ENCODE measurements at regions not wholly inside any gene's neighbourhood (a gene's known extent, or its start where the extent isn't known, plus 50 kb on each side); places are given as distances from the start of the nearest gene placed in this dataset.

DNA sequence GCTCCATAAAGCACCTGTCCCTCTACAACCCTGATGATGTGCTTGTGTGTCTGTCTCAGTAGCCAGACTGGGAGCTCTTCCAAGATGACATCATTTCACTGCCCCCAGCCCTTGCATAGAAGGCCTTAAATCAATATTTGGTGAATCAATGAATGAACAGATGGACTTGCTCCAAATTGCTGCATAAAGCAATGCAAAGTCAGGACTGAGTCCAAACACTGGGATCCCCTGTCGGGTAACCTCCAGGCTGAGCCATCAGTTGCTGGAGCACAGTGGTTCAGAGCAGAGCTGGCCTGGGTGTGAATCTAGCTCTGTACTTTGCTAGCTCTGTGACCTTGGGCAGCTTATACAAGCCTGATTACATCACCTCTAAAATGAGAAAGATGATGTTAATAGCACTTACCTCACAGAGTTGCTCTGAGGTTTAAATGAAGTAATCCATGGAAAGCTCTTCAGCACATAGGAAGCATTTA lies 120.3 kb upstream of the VASH1 start:
- Histone ChIP-seq H3K36me3 (ENCODE audit: control insufficient read depth, insufficient read depth, low read length) (no peaks in the 10 kb centered on the region), H3K4me1 (ENCODE audit: control insufficient read depth, insufficient read depth, low read length, poor library complexity, severe bottlenecking) (no peaks in the 10 kb centered on the region), H3K9me3 (ENCODE audit: control insufficient read depth in 2 of 2, low read length in 2 of 2) (peaks cover 0 to 2% of the 10 kb centered on the region in 2 experiments), H3K27ac (ENCODE audit: insufficient read depth, low read length, poor library complexity, severe bottlenecking) (no peak overlapping the region), H3K4me3 (ENCODE audit: low read depth, low read length) (no peak overlapping the region), H3K27me3 (ENCODE audit: control insufficient read depth, insufficient read depth, low read length) (no peaks in the 10 kb centered on the region)
- Mint-ChIP-seq H3K27ac (no peak overlapping the region), H3K4me3 (no peak overlapping the region), H3K4me1 (no peaks in the 10 kb centered on the region), H3K9me3 (peaks cover 0 to 2% (median 0%) of the 10 kb centered on the region in 7 donors), H3K36me3 (no peaks in the 10 kb centered on the region), H3K27me3 (peaks cover 14% of the 10 kb centered on the region)
- ATAC-seq (ENCODE audit: low read depth in 2 of 2): no peak
- no peak for DNase-seq

DNA sequence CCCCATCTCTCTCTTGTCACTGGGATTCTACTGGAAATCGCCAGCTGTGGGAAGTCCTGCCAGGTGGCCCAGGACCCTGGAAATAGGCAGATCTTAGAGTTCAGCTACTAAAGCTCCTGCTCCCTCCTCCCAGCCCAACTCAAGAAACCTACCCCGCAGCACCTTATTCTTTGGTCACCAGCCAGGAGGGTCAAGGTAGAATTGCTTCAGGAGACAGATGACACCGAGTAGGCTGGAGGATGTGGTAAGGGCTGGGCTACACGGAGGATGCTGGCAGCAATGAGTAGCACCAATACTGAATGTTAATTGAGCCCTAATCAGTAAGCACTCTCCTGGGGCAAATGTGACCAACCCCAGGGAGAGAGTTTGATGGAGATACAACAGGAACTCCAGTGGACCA lies 119.7 kb upstream of the VASH1 start:
- no peaks in the 10 kb centered on the region for H3K4me1 ChIP-seq (ENCODE audit: control insufficient read depth, insufficient read depth, low read length, poor library complexity, severe bottlenecking)
- no peak overlapping the region for H3K27ac ChIP-seq (ENCODE audit: insufficient read depth, low read length, poor library complexity, severe bottlenecking)
- H3K27me3 ChIP-seq (ENCODE audit: control insufficient read depth, insufficient read depth, low read length): no peaks in the 10 kb centered on the region
- Mint-ChIP-seq H3K9me3 (peaks cover 0 to under 1% (median 0%) of the 10 kb centered on the region in 7 donors), H3K4me1 (no peaks in the 10 kb centered on the region), H3K27me3 (peaks cover 14% of the 10 kb centered on the region), H3K27ac (no peak overlapping the region), H3K4me3 (no peak overlapping the region), H3K36me3 (no peaks in the 10 kb centered on the region)
- no peak overlapping the region for H3K4me3 ChIP-seq (ENCODE audit: low read depth, low read length)
- no peak for DNase-seq
- no peak for ATAC-seq (ENCODE audit: low read depth in 2 of 2)
- no peaks in the 10 kb centered on the region for H3K36me3 ChIP-seq (ENCODE audit: control insufficient read depth, insufficient read depth, low read length)
- H3K9me3 ChIP-seq (ENCODE audit: control insufficient read depth in 2 of 2, low read length in 2 of 2): peaks cover 0 to 1% of the 10 kb centered on the region in 2 experiments

DNA sequence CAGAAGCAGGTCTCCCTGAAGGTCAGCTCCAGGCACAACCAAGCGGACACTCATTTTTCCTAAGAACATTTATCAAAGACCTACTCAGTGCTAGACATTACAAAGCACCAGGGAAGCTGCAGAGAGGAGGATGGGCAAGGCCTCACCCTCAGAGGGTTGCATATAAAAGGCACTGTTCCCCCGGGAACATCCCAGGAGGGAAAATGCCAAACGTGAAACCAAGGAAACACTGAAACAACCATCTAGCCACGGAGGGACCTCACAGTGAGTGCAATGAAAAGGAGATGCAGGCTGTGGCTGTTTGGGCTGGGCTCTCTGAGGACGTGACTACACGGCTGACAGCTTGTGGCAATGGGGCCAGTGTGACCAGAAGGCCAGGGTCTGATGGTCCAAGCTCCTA lies 117.4 kb upstream of the VASH1 start:
- Mint-ChIP-seq H3K4me1 (no peaks in the 10 kb centered on the region), H3K36me3 (no peaks in the 10 kb centered on the region), H3K9me3 (no peaks in the 10 kb centered on the region), H3K27me3 (peaks cover 20% of the 10 kb centered on the region), H3K4me3 (no peak overlapping the region), H3K27ac (no peak overlapping the region)
- H3K27ac ChIP-seq (ENCODE audit: insufficient read depth, low read length, poor library complexity, severe bottlenecking): no peak overlapping the region
- DNase-seq (no peak), ATAC-seq (ENCODE audit: low read depth in 2 of 2) (no peak)
- no peak overlapping the region for H3K4me3 ChIP-seq (ENCODE audit: low read depth, low read length)
- no peaks in the 10 kb centered on the region for H3K36me3 ChIP-seq (ENCODE audit: control insufficient read depth, insufficient read depth, low read length)
- H3K27me3 ChIP-seq (ENCODE audit: control insufficient read depth, insufficient read depth, low read length): no peaks in the 10 kb centered on the region
- H3K9me3 ChIP-seq (ENCODE audit: control insufficient read depth in 2 of 2, low read length in 2 of 2): no peaks in the 10 kb centered on the region
- H3K4me1 ChIP-seq (ENCODE audit: control insufficient read depth, insufficient read depth, low read length, poor library complexity, severe bottlenecking): no peaks in the 10 kb centered on the region

DNA sequence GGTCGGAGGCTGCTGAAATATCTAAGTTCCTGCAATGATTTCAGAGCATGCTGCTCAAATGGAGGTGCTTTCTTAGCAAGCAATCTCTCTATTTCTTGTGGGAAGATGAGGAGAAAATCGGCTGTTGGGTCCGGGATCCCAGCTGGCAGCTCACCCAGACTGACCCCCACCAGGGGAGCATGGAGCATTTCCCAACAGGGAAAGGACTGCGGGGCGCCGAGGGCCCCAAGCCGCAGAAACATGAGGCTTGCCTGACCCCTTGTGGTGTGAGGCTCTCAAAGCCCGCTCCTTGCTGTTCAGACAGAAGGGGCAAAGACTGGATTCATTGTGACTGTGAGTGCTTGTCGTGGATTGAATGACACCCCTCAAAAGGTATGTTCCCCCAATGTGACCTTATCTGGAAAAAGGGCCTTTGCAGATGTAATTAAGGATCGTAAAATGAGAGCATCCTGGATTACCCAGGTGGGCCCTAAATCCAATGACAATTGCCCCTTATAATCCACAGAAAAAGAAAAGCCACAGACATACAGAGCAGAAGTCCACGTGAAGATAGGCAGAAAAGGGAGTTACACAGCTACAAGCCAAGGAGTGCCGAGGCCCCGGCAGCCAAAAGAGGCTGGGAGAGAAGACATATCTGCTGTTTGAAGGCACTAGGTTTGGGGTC lies 116.3 kb upstream of the VASH1 start:
- ATAC-seq (ENCODE audit: low read depth in 2 of 2): no peak
- no peaks in the 10 kb centered on the region for H3K36me3 ChIP-seq (ENCODE audit: control insufficient read depth, insufficient read depth, low read length)
- H3K4me3 Mint-ChIP-seq: no peak overlapping the region
- no peaks in the 10 kb centered on the region for H3K4me1 ChIP-seq (ENCODE audit: control insufficient read depth, insufficient read depth, low read length, poor library complexity, severe bottlenecking)
- H3K4me1 Mint-ChIP-seq: no peaks in the 10 kb centered on the region
- no peak overlapping the region for H3K27ac Mint-ChIP-seq
- no peaks in the 10 kb centered on the region for H3K27me3 ChIP-seq (ENCODE audit: control insufficient read depth, insufficient read depth, low read length)
- DNase-seq: peak in 1 of 3 donors; percentile 2
- H3K36me3 Mint-ChIP-seq: no peaks in the 10 kb centered on the region
- H3K9me3 Mint-ChIP-seq: no peaks in the 10 kb centered on the region
- no peaks in the 10 kb centered on the region for H3K9me3 ChIP-seq (ENCODE audit: control insufficient read depth in 2 of 2, low read length in 2 of 2)
- H3K27me3 Mint-ChIP-seq: peaks cover 25% of the 10 kb centered on the region
- H3K4me3 ChIP-seq (ENCODE audit: low read depth, low read length): no peak overlapping the region
- no peak overlapping the region for H3K27ac ChIP-seq (ENCODE audit: insufficient read depth, low read length, poor library complexity, severe bottlenecking)

DNA sequence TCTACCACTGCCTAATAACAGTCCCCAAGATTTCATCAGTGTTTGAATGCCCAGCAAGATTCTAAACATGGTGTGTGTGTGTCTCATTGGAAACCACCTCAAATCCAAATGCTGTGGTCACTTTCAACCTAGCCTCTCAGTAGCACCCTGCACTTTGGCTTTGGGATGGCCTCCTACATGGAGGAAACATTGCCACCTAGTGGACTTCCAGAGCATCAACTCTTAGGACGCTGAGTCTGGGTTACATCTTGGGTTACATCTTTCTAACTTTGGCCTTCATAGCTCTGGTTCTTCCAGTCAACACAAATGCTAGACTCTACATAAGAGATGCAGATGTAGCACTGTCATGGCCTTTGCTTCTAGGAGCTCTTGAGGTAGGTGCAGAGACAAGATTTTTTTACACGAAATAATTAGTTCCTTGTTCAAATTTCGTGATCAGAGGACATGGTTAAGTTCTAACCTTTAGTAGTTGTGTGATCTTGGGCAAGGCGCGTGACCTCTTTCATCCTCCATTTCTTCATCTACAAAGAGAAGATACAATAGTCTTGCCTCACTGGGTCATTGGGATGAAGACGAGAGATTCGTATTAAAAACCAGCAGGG lies 113.5 kb upstream of the VASH1 start:
- Mint-ChIP-seq H3K4me3 (no peak overlapping the region), H3K27ac (no peak overlapping the region), H3K27me3 (peaks cover 16% of the 10 kb centered on the region), H3K9me3 (no peaks in the 10 kb centered on the region), H3K4me1 (no peaks in the 10 kb centered on the region), H3K36me3 (no peaks in the 10 kb centered on the region)
- no peak for ATAC-seq (ENCODE audit: low read depth in 2 of 2)
- H3K36me3 ChIP-seq (ENCODE audit: control insufficient read depth, insufficient read depth, low read length): no peaks in the 10 kb centered on the region
- H3K9me3 ChIP-seq (ENCODE audit: control insufficient read depth in 2 of 2, low read length in 2 of 2): no peaks in the 10 kb centered on the region
- no peaks in the 10 kb centered on the region for H3K4me1 ChIP-seq (ENCODE audit: control insufficient read depth, insufficient read depth, low read length, poor library complexity, severe bottlenecking)
- H3K27ac ChIP-seq (ENCODE audit: insufficient read depth, low read length, poor library complexity, severe bottlenecking): no peak overlapping the region
- no peaks in the 10 kb centered on the region for H3K27me3 ChIP-seq (ENCODE audit: control insufficient read depth, insufficient read depth, low read length)
- peak in 2 of 3 donors; percentile 13 to 48 for DNase-seq
- H3K4me3 ChIP-seq (ENCODE audit: low read depth, low read length): no peak overlapping the region

DNA sequence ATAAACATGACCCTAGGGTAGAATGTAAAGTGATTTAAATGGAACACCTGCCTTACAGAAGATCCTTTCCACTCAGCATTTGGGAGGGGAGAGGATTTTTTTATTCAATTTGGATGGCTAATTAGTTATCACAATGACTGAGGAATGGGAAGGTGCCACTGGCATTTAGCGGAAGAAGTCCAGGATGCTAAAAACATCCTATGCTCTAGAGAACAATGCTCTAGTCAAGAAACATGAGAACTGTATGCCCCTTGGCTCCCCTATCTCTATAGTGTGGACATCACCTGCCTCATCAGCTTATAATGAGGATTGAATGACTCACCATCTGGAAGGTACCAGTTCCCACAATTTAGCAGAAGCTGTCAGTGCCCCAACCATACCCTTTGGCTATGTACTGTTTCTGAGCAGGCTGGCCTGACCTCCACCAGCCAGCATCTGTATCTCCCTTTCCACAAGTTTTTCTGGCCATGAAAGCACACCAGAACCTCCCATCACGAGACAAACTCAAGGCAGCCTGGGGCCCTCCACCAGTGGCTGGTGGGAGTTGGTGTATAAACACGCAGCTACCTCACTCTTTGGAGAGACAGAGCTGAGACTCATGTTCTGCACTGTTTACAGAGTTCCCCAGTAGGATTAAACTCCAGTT lies 109.7 kb upstream of the VASH1 start:
- H3K27ac ChIP-seq (ENCODE audit: insufficient read depth, low read length, poor library complexity, severe bottlenecking): no peak overlapping the region
- H3K27me3 ChIP-seq (ENCODE audit: control insufficient read depth, insufficient read depth, low read length): no peaks in the 10 kb centered on the region
- no peak overlapping the region for H3K27ac Mint-ChIP-seq
- H3K9me3 ChIP-seq (ENCODE audit: control insufficient read depth in 2 of 2, low read length in 2 of 2): no peaks in the 10 kb centered on the region
- H3K36me3 Mint-ChIP-seq: no peaks in the 10 kb centered on the region
- H3K4me1 ChIP-seq (ENCODE audit: control insufficient read depth, insufficient read depth, low read length, poor library complexity, severe bottlenecking): no peaks in the 10 kb centered on the region
- H3K9me3 Mint-ChIP-seq: no peaks in the 10 kb centered on the region
- H3K4me1 Mint-ChIP-seq: no peaks in the 10 kb centered on the region
- peaks cover 11% of the 10 kb centered on the region for H3K27me3 Mint-ChIP-seq
- H3K4me3 ChIP-seq (ENCODE audit: low read depth, low read length): no peak overlapping the region
- DNase-seq: no peak
- H3K4me3 Mint-ChIP-seq: no peak overlapping the region
- no peak for ATAC-seq (ENCODE audit: low read depth in 2 of 2)
- no peaks in the 10 kb centered on the region for H3K36me3 ChIP-seq (ENCODE audit: control insufficient read depth, insufficient read depth, low read length)

DNA sequence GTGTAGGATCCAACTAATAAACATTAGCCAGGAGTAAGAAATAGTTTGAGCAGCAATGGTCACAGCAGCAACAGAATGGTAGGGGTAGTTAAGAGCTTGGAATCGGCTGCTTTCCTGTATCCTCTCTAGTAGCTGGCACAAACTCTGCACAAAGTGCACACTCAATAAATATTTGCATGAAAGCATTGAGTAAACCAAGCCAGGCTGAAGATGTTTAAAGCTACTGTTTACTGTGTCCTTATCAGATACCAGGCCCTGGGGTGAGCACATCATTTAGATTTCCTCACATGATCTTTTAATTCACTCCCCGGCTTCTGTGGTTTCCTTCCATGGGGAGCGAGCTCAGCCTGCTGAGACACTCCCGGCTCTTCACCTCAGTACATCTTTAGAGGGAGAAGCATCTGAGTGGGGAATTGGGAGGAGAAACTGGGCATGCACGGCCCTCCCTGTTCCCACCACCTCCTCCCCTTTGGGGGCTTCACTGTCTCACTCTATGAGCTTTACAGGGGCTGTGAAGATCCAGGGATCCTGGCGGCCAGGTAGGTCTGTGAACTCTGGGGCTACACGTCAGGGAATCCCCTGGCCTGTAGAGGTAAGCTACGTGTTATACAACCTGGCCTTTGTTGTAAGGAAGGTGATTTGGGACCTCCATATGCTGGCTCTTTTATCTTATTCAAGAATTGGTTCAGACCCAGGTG lies 107.2 kb upstream of the VASH1 start:
- Histone ChIP-seq H3K27ac (ENCODE audit: insufficient read depth, low read length, poor library complexity, severe bottlenecking) (no peak overlapping the region), H3K36me3 (ENCODE audit: control insufficient read depth, insufficient read depth, low read length) (no peaks in the 10 kb centered on the region), H3K4me1 (ENCODE audit: control insufficient read depth, insufficient read depth, low read length, poor library complexity, severe bottlenecking) (no peaks in the 10 kb centered on the region), H3K9me3 (ENCODE audit: control insufficient read depth in 2 of 2, low read length in 2 of 2) (peaks cover 4 to 11% of the 10 kb centered on the region in 2 experiments), H3K4me3 (ENCODE audit: low read depth, low read length) (no peak overlapping the region), H3K27me3 (ENCODE audit: control insufficient read depth, insufficient read depth, low read length) (no peaks in the 10 kb centered on the region)
- Mint-ChIP-seq H3K4me3 (no peak overlapping the region), H3K4me1 (no peaks in the 10 kb centered on the region), H3K27me3 (peaks cover 13% of the 10 kb centered on the region), H3K9me3 (peaks cover 0 to 9% (median 1%) of the 10 kb centered on the region in 7 donors), H3K27ac (no peak overlapping the region), H3K36me3 (no peaks in the 10 kb centered on the region)
- DNase-seq (no peak), ATAC-seq (ENCODE audit: low read depth in 2 of 2) (no peak)

Data from CD4-positive, CD25-positive, alpha-beta regulatory T cell (primary cell).